HEK293T (cell line): ENCODE measurements at regions not wholly inside any gene's neighbourhood (a gene's known extent, or its start where the extent isn't known, plus 50 kb on each side); places are given as distances from the start of the nearest gene placed in this dataset.

ENCODE experiments used
- BHLHE40 ChIP-seq: fragments of 450-650 bp; IDR thresholded peaks from 2 replicates; pipeline ENCODE4 v1.6.1; 2016; ENCODE audit warnings: mild to moderate bottlenecking, moderate library complexity, borderline replicate concordance
- CTBP1 ChIP-seq: fragments of 450-650 bp; IDR thresholded peaks from 2 replicates; pipeline ENCODE4 v1.6.1; 2016; ENCODE audit warnings: borderline replicate concordance
- ELF4 ChIP-seq: fragments of 450-650 bp; IDR thresholded peaks from 2 replicates; pipeline ENCODE4 v1.6.1; 2017; ENCODE audit warnings: antibody characterized with exemption
- FOXA1 ChIP-seq: fragments of 450-650 bp; IDR thresholded peaks from 2 replicates; pipeline ENCODE4 v1.6.1; 2016; ENCODE audit warnings: mild to moderate bottlenecking
- FOXK2 ChIP-seq: fragments of 450-650 bp; IDR thresholded peaks from 2 replicates; pipeline ENCODE4 v1.6.1; 2016; ENCODE audit warnings: mild to moderate bottlenecking
- FOXM1 ChIP-seq: fragments of 450-650 bp; IDR thresholded peaks from 2 replicates; pipeline ENCODE4 v1.6.1; 2017; ENCODE audit warnings: mild to moderate bottlenecking, borderline replicate concordance
- L3MBTL2 ChIP-seq: fragments of 450-650 bp; conservative IDR thresholded peaks from 2 replicates; pipeline ENCODE4 v1.6.1; 2016; ENCODE audit warnings: mild to moderate bottlenecking
- LEF1 ChIP-seq: fragments of 450-650 bp; IDR thresholded peaks from 2 replicates; pipeline ENCODE4 v1.6.1; 2017; ENCODE audit warnings: mild to moderate bottlenecking, borderline replicate concordance
- NFRKB ChIP-seq: fragments of 450-650 bp; IDR thresholded peaks from 2 replicates; pipeline ENCODE4 v1.6.1; 2016; ENCODE audit warnings: mild to moderate bottlenecking, moderate library complexity
- SP1 ChIP-seq: fragments of 450-650 bp; IDR thresholded peaks from 2 replicates; pipeline ENCODE4 v1.6.1; 2017
- SUZ12 ChIP-seq: fragments of 450-650 bp; IDR thresholded peaks from 2 replicates; pipeline ENCODE4 v1.6.1; 2016; ENCODE audit warnings: mild to moderate bottlenecking
- TARDBP ChIP-seq: fragments of 450-650 bp; IDR thresholded peaks from 2 replicates; pipeline ENCODE4 v1.6.1; 2016
- ZNF384 ChIP-seq: fragments of 450-650 bp; IDR thresholded peaks from 2 replicates; pipeline ENCODE4 v1.6.1; 2016
- TF ChIP-seq, protein P1 (sequence below): fragments of 450-650 bp; IDR thresholded peaks from 2 replicates; pipeline ENCODE4 v1.6.1; 2016

DNA sequence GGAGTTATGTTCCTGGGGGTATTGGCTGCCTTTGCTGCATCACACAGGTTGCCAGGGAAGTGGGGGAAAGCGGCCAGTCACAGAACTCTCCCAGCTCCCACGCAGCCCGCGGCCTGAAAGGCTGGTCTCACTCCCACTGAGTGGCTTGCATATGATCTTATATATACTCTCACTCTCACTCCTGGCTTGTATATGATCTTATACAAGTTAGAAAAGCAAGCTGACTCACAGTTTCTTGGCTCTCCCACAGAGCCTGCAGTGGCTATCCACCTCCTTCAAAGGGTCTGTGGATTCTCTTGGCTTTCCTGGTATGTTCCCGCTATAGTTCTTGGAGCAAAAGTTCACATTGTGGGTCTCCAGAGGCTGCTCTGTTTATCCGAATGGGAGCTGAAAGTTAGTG lies 833.5 kb upstream of the GALNTL6 start:
- TF ChIP-seq FOXM1 (no peak), LEF1 (no peak), ELF4 (no peak), FOXK2 (no peak), SP1 (no peak), CTBP1 (no peak), BHLHE40 (no peak), ZNF384 (no peak), FOXA1 (no peak), L3MBTL2 (no peak), SUZ12 (no peak), TARDBP (no peak), NFRKB (no peak)
- TF ChIP-seq, protein P1, sequence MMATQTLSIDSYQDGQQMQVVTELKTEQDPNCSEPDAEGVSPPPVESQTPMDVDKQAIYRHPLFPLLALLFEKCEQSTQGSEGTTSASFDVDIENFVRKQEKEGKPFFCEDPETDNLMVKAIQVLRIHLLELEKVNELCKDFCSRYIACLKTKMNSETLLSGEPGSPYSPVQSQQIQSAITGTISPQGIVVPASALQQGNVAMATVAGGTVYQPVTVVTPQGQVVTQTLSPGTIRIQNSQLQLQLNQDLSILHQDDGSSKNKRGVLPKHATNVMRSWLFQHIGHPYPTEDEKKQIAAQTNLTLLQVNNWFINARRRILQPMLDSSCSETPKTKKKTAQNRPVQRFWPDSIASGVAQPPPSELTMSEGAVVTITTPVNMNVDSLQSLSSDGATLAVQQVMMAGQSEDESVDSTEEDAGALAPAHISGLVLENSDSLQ = no peak
